H9 (cell line): ENCODE measurements at regions not wholly inside any gene's neighbourhood (a gene's known extent, or its start where the extent isn't known, plus 50 kb on each side); places are given as distances from the start of the nearest gene placed in this dataset.

Experiments used
- DNase-seq: peaks from one replicate; pipeline ENCODE4 v3.0.0-alpha.2; 2017
- H2AFZ ChIP-seq: one replicate; pipeline ENCODE4 v1.6.1; 2013; ENCODE audit warnings: mild to moderate bottlenecking, low read length, control low read depth, moderate library complexity
- H2AK5ac ChIP-seq: 2 replicates; pipeline ENCODE4 v1.6.1; 2013; ENCODE audit warnings: low read length, control low read depth, mixed read lengths; ENCODE audit not compliant: insufficient read length
- H2BK120ac ChIP-seq: one replicate; pipeline ENCODE4 v1.6.1; 2013; ENCODE audit warnings: low read depth, mild to moderate bottlenecking, low read length, control low read depth, inconsistent platforms; ENCODE audit not compliant: poor library complexity, severe bottlenecking
- H2BK12ac ChIP-seq: 2 replicates; pipeline ENCODE4 v1.6.1; 2013; ENCODE audit warnings: low read length, control low read depth, mixed read lengths, low read depth; ENCODE audit not compliant: insufficient read length
- H2BK15ac ChIP-seq: 2 replicates; pipeline ENCODE4 v1.6.1; 2013; ENCODE audit warnings: low read depth, low read length, control low read depth
- H2BK20ac ChIP-seq: one replicate; pipeline ENCODE4 v1.6.1; 2013; ENCODE audit warnings: low read depth, mild to moderate bottlenecking, low read length, control low read depth, inconsistent platforms; ENCODE audit not compliant: poor library complexity, severe bottlenecking
- H2BK5ac ChIP-seq: 2 replicates; pipeline ENCODE4 v1.6.1; 2013; ENCODE audit warnings: low read length, control low read depth, mixed read lengths; ENCODE audit not compliant: insufficient read length
- H3K14ac ChIP-seq: 2 replicates; pipeline ENCODE4 v1.6.1; 2013; ENCODE audit warnings: low read length, control low read depth; ENCODE audit not compliant: insufficient read depth
- H3K18ac ChIP-seq: 2 replicates; pipeline ENCODE4 v1.6.1; 2013; ENCODE audit warnings: low read depth, mild to moderate bottlenecking, mixed read lengths, low read length, control low read depth; ENCODE audit not compliant: insufficient read length
- H3K23ac ChIP-seq: 2 replicates; pipeline ENCODE4 v1.6.1; 2013; ENCODE audit warnings: low read length, control low read depth, mixed read lengths, low read depth; ENCODE audit not compliant: insufficient read length
- H3K23me2 ChIP-seq: 2 replicates; pipeline ENCODE4 v1.6.1; 2013; ENCODE audit warnings: low read depth, mild to moderate bottlenecking, mixed read lengths, low read length, control low read depth; ENCODE audit not compliant: insufficient read length, poor library complexity, severe bottlenecking
- H3K27ac ChIP-seq: 2 replicates; pipeline ENCODE4 v1.5.1; 2013; ENCODE audit warnings: low read length, control low read depth, mixed read lengths, low read depth; ENCODE audit not compliant: insufficient read length
- H3K27me3 ChIP-seq: 2 replicates; pipeline ENCODE4 v1.6.1; 2013; ENCODE audit warnings: low read length, control low read depth, inconsistent platforms; ENCODE audit not compliant: insufficient read depth
- H3K4ac ChIP-seq: 2 replicates; pipeline ENCODE4 v1.6.1; 2013; ENCODE audit warnings: low read depth, mild to moderate bottlenecking, control low read depth, inconsistent platforms, low read length, moderate library complexity
- H3K4me1 ChIP-seq: 2 replicates; pipeline ENCODE4 v1.6.1; 2013; ENCODE audit warnings: low read length, control low read depth, inconsistent platforms; ENCODE audit not compliant: insufficient read depth
- H3K4me2 ChIP-seq: 2 replicates; pipeline ENCODE4 v1.6.1; 2013; ENCODE audit warnings: low read length, control low read depth, mixed read lengths; ENCODE audit not compliant: insufficient read length, insufficient read depth
- H3K56ac ChIP-seq: 2 replicates; pipeline ENCODE4 v1.6.1; 2013; ENCODE audit warnings: low read depth, mild to moderate bottlenecking, mixed read lengths, low read length, control low read depth; ENCODE audit not compliant: insufficient read length
- H3K79me1 ChIP-seq: 2 replicates; pipeline ENCODE4 v1.6.1; 2013; ENCODE audit warnings: low read depth, mild to moderate bottlenecking, moderate library complexity, low read length, control low read depth, inconsistent platforms; ENCODE audit not compliant: insufficient read depth, poor library complexity, severe bottlenecking
- H3K79me2 ChIP-seq: 2 replicates; pipeline ENCODE4 v1.6.1; 2013; ENCODE audit warnings: low read length, control low read depth, inconsistent platforms; ENCODE audit not compliant: insufficient read depth
- H3K9ac ChIP-seq: 2 replicates; pipeline ENCODE4 v1.6.1; 2013; ENCODE audit warnings: low read length, control low read depth, mixed read lengths; ENCODE audit not compliant: insufficient read length; ENCODE audit errors: extremely low read depth
- H3K9me3 ChIP-seq: one replicate; pipeline ENCODE4 v1.6.1; 2013; ENCODE audit warnings: low read depth, low read length, inconsistent platforms; ENCODE audit not compliant: control insufficient read depth
- H3T11ph ChIP-seq: one replicate; pipeline ENCODE4 v1.6.1; 2013; ENCODE audit warnings: mild to moderate bottlenecking, low read length, control low read depth, inconsistent platforms
- H4K20me1 ChIP-seq: one replicate; pipeline ENCODE4 v1.6.1; 2013; ENCODE audit not compliant: control insufficient read depth, insufficient read length, insufficient read depth
- H4K5ac ChIP-seq: 2 replicates; pipeline ENCODE4 v1.6.1; 2013; ENCODE audit warnings: low read depth, mild to moderate bottlenecking, mixed read lengths, low read length, control low read depth; ENCODE audit not compliant: insufficient read length
- H4K8ac ChIP-seq: replicated peaks from 2 replicates; pipeline ENCODE4 v1.6.1; 2013; ENCODE audit warnings: low read length, control low read depth, mixed read lengths, low read depth; ENCODE audit not compliant: insufficient read length
- H4K91ac ChIP-seq: 2 replicates; pipeline ENCODE4 v1.6.1; 2013; ENCODE audit warnings: low read depth, mild to moderate bottlenecking, moderate library complexity, mixed read lengths, low read length, control low read depth; ENCODE audit not compliant: insufficient read length
- H3K27ac Mint-ChIP-seq, 3 experiments: 2 replicates in 2 of 3; 3 replicates in 1 of 3; pipeline ENCODE4 v1.8.0; 2020 to 2021; ENCODE audit warnings: mixed read lengths in 3 of 3, mild to moderate bottlenecking in 1 of 3, moderate library complexity in 1 of 3
- H3K27me3 Mint-ChIP-seq: 2 replicates; pipeline ENCODE4 v1.8.0; 2021; ENCODE audit warnings: low read depth, mild to moderate bottlenecking, moderate library complexity, mixed read lengths
- H3K36me3 Mint-ChIP-seq, 3 experiments: 2 replicates in 2 of 3; 3 replicates in 1 of 3; pipeline ENCODE4 v1.8.0; 2020 to 2021; ENCODE audit warnings: low read depth in 3 of 3, mixed read lengths in 3 of 3; ENCODE audit not compliant: insufficient read depth in 1 of 3
- H3K4me1 Mint-ChIP-seq, 2 experiments: 2 replicates each; pipeline ENCODE4 v1.8.0; 2020; ENCODE audit warnings: mixed read lengths in 2 of 2
- H3K4me3 Mint-ChIP-seq, 2 experiments: 2 replicates in 1 of 2; 3 replicates in 1 of 2; pipeline ENCODE4 v1.8.0; 2020 to 2021; ENCODE audit warnings: mild to moderate bottlenecking in 2 of 2, mixed read lengths in 2 of 2, moderate library complexity in 1 of 2
- H3K9me3 Mint-ChIP-seq, 2 experiments: 2 replicates in 1 of 2; 3 replicates in 1 of 2; pipeline ENCODE4 v1.8.0; 2020; ENCODE audit warnings: mild to moderate bottlenecking in 2 of 2, mixed read lengths in 2 of 2, moderate library complexity in 1 of 2
- WGBS: extraction: QIAGEN DNeasy Blood & Tissue Kit; methylation state at CpG from one replicate; pipeline ENCODE4 v1.1.7; 2013; ENCODE audit warnings: missing lambda C conversion rate, low lambda C conversion rate, mixed read lengths; ENCODE audit not compliant: insufficient read length; ENCODE audit errors: extremely low coverage; 5-methylcytosine and 5-hydroxymethylcytosine counted together
- TF ChIP-seq, protein P1 (sequence below): fragments of 200-600 bp; sonication (generic); conservative IDR thresholded peaks from 3 replicates; pipeline ENCODE4 v1.8.0; 2021; ENCODE audit warnings: antibody characterized with exemption, mild to moderate bottlenecking

DNA sequence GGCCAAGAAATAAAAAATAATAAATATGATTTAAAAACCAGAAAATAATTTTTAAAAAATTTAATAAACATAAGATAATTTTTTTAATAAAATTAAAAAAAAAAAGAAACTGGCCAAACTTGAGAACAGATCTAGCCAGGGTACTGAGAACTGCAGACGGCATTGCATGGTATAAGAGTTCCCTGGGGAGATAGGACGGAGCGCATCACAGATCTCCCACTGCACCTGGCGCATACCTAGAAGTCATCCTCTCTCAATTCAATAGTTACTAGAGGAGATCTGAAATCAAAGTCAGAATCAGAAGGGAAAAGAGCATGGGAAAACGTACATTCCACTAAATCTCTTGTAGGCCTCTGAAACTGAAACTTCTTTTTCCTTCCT is 58.9 kb upstream of the BCL2L14 start:
- H2BK5ac ChIP-seq, result no peak overlapping the region
- H3K14ac ChIP-seq, result no peak overlapping the region
- H2AFZ ChIP-seq, result no peak overlapping the region
- H4K91ac ChIP-seq, result no peak overlapping the region
- H2BK20ac ChIP-seq, result no peak overlapping the region
- no peak overlapping the region for H3K27ac Mint-ChIP-seq
- no peaks in the 10 kb centered on the region for H3K9me3 ChIP-seq
- TF ChIP-seq, protein P1, sequence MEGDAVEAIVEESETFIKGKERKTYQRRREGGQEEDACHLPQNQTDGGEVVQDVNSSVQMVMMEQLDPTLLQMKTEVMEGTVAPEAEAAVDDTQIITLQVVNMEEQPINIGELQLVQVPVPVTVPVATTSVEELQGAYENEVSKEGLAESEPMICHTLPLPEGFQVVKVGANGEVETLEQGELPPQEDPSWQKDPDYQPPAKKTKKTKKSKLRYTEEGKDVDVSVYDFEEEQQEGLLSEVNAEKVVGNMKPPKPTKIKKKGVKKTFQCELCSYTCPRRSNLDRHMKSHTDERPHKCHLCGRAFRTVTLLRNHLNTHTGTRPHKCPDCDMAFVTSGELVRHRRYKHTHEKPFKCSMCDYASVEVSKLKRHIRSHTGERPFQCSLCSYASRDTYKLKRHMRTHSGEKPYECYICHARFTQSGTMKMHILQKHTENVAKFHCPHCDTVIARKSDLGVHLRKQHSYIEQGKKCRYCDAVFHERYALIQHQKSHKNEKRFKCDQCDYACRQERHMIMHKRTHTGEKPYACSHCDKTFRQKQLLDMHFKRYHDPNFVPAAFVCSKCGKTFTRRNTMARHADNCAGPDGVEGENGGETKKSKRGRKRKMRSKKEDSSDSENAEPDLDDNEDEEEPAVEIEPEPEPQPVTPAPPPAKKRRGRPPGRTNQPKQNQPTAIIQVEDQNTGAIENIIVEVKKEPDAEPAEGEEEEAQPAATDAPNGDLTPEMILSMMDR, result no peak
- no peak overlapping the region for H4K8ac ChIP-seq
- no peak overlapping the region for H2BK15ac ChIP-seq
- H2BK12ac ChIP-seq, result no peak overlapping the region
- H3K27ac ChIP-seq, result no peak overlapping the region
- no peak for DNase-seq
- no CpG with 5 or more reads among the region's 5 CpGs for WGBS
- H3K27me3 ChIP-seq, result no peaks in the 10 kb centered on the region
- H4K20me1 ChIP-seq, result peaks cover 2% of the 10 kb centered on the region
- no peaks in the 10 kb centered on the region; the same call in 1 of the 2 replicates for H3K27me3 Mint-ChIP-seq
- no peaks in the 10 kb centered on the region; a peak in 1 of 5 replicates for H3K9me3 Mint-ChIP-seq
- H3K18ac ChIP-seq, result no peak overlapping the region
- peaks cover 21% of the 10 kb centered on the region for H3K4me1 ChIP-seq
- H2BK120ac ChIP-seq, result no peak overlapping the region
- no peak overlapping the region for H3K4ac ChIP-seq
- H3K4me2 ChIP-seq, result no peak overlapping the region
- H3K79me2 ChIP-seq, result no peaks in the 10 kb centered on the region
- H3K36me3 Mint-ChIP-seq, result no peaks in the 10 kb centered on the region
- peaks cover 46 to 57% of the 10 kb centered on the region in 2 experiments for H3K4me1 Mint-ChIP-seq
- no peak overlapping the region for H3K23ac ChIP-seq
- no peak overlapping the region for H4K5ac ChIP-seq
- H3K9ac ChIP-seq, result no peak overlapping the region
- H2AK5ac ChIP-seq, result no peak overlapping the region
- H3K56ac ChIP-seq, result no peak overlapping the region
- H3T11ph ChIP-seq, result no peak overlapping the region
- no peaks in the 10 kb centered on the region for H3K79me1 ChIP-seq
- no peak overlapping the region for H3K4me3 Mint-ChIP-seq
- H3K23me2 ChIP-seq, result no peaks in the 10 kb centered on the region
